HepG2 (cell line): ENCODE measurements at regions not wholly inside any gene's neighbourhood (a gene's known extent, or its start where the extent isn't known, plus 50 kb on each side); places are given as distances from the start of the nearest gene placed in this dataset.

Experiments
- NR3C1 ChIP-seq: sonication (generic); formaldehyde crosslinking; IDR thresholded peaks from 2 replicates; pipeline ENCODE4 v1.4.0; 2020; ENCODE audit warnings: missing genetic modification reagents
- ZNF550 ChIP-seq: sonication (generic); formaldehyde crosslinking; IDR thresholded peaks from 2 replicates; pipeline ENCODE4 v1.4.0; 2020; ENCODE audit warnings: mild to moderate bottlenecking, missing genetic modification reagents, borderline replicate concordance
- TF ChIP-seq, protein P1 (sequence below): sonication (generic); formaldehyde crosslinking; IDR thresholded peaks from 2 replicates; pipeline ENCODE4 v1.4.0; 2020; ENCODE audit warnings: missing genetic modification reagents

DNA sequence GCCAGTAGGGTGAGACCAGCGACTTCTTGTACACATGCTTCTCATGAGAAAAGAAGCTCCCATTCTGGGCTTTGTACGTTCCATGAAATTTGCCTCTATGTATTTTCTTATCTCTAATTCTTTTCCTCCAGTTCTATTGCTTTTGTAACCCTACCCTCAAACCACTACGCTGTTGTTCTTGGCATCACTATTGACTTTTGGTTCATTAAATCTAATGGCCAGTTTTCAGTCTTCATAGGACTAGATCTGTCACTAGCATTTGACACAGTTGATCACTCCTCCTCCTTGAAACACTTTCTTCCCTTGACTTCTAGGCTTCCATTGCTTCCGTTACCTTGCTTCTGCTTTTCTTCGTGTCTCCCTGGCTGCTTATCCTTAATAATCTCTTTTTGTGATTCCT is 121.7 kb upstream of the GOLGA6L4 start:
- TF ChIP-seq, protein P1, sequence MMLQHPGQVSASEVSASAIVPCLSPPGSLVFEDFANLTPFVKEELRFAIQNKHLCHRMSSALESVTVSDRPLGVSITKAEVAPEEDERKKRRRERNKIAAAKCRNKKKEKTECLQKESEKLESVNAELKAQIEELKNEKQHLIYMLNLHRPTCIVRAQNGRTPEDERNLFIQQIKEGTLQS (CRISPR knock-in tag) = no peak
- TF ChIP-seq ZNF550 (CRISPR knock-in tag) (no peak), NR3C1 (CRISPR knock-in tag) (no peak)
